ACHN (cell line): ENCODE measurements at regions not wholly inside any gene's neighbourhood (a gene's known extent, or its start where the extent isn't known, plus 50 kb on each side); places are given as distances from the start of the nearest gene placed in this dataset.

ENCODE experiments used
- DNase-seq: peaks from one replicate; pipeline ENCODE4 v3.0.0-alpha.2; 2015
- in situ Hi-C: cut with HindIII; loops from 2 replicates; pipeline ENCODE4 v1.10.0; 2017; ENCODE audit warnings: low sequenced_read_pairs, low pct_ligation_motif_present, low pct_unique_long_range_greater_than_20kb

GRCh38 chr6:66402873-66403272, 695.8 kb upstream of the EYS start:
- DNase-seq: no peak
- in situ Hi-C loops: no loop called here

GRCh38 chr6:66396549-66396948, 689.5 kb upstream of the EYS start:
- no peak for DNase-seq
- in situ Hi-C loops: no loop called here

- in situ Hi-C loops: no loop called here
- DNase-seq: no peak
These were observed 689.1 kb upstream of the EYS start for GRCh38 chr6:66396145-66396544.

- in situ Hi-C loops: no loop called here
- no peak for DNase-seq
These were observed 683.4 kb upstream of the EYS start for GRCh38 chr6:66390393-66390792.

- no peak for DNase-seq
- in situ Hi-C loops: no loop called here
These were observed 669.0 kb upstream of the EYS start for GRCh38 chr6:66376001-66376400.

GRCh38 chr6:66369407-66369806, 662.4 kb upstream of the EYS start:
- in situ Hi-C loops: no loop called here

GRCh38 chr6:66362888-66363287, 655.9 kb upstream of the EYS start:
- DNase-seq: no peak
- in situ Hi-C loops: no loop called here

More at GRCh38 chr6:66369407-66369806, 662.4 kb upstream of the EYS start:
- DNase-seq: no peak

- no peak for DNase-seq
- in situ Hi-C loops: no loop called here
These were observed 654.9 kb upstream of the EYS start for GRCh38 chr6:66361886-66362285.

- in situ Hi-C loops: no loop called here
- DNase-seq: no peak
These were observed 650.8 kb upstream of the EYS start for GRCh38 chr6:66357781-66358180.

GRCh38 chr6:66355471-66355870, 648.4 kb upstream of the EYS start:
- no peak for DNase-seq
- in situ Hi-C loops: no loop called here

GRCh38 chr6:66344796-66345195, 637.8 kb upstream of the EYS start:
- no peak for DNase-seq
- in situ Hi-C loops: no loop called here

- in situ Hi-C loops: no loop called here
- DNase-seq: no peak
These were observed 633.7 kb upstream of the EYS start for GRCh38 chr6:66340736-66341135.

- in situ Hi-C loops: no loop called here
- DNase-seq: no peak
These were observed 629.1 kb upstream of the EYS start for GRCh38 chr6:66336176-66336575.

GRCh38 chr6:66328200-66328599, 621.2 kb upstream of the EYS start:
- in situ Hi-C loops: no loop called here
- no peak for DNase-seq

GRCh38 chr6:66326228-66326627, 619.2 kb upstream of the EYS start:
- no peak for DNase-seq
- in situ Hi-C loops: no loop called here

GRCh38 chr6:66321017-66321416, 614.0 kb upstream of the EYS start:
- in situ Hi-C loops: no loop called here
- DNase-seq: no peak

GRCh38 chr6:66307490-66307889, 600.5 kb upstream of the EYS start:
- DNase-seq: peak; percentile 1
- in situ Hi-C loops: no loop called here

- DNase-seq: no peak
- in situ Hi-C loops: no loop called here
These were observed 584.9 kb upstream of the EYS start for GRCh38 chr6:66291905-66292304.

GRCh38 chr6:66289889-66290288, 582.9 kb upstream of the EYS start:
- no peak for DNase-seq
- in situ Hi-C loops: no loop called here

GRCh38 chr6:66278115-66278514, 571.1 kb upstream of the EYS start:
- no peak for DNase-seq
- in situ Hi-C loops: no loop called here

- in situ Hi-C loops: no loop called here
- no peak for DNase-seq
These were observed 570.4 kb upstream of the EYS start for GRCh38 chr6:66277400-66277799.
